NCI-H2081 (cell line): ENCODE measurements at regions not wholly inside any gene's neighbourhood (a gene's known extent, or its start where the extent isn't known, plus 50 kb on each side); places are given as distances from the start of the nearest gene placed in this dataset.

Experiments used
- DNase-seq, 2 experiments: peaks; one replicate each; lab custom pipeline; 2025; lab: John Stamatoyannopoulos, UW

- DNase-seq, result no peak
Observed at GRCh38 chr13:90675129-90675528, 672.4 kb upstream of the MIR17HG start.

- DNase-seq, result no peak
Observed at GRCh38 chr13:90680826-90681225, 666.7 kb upstream of the MIR17HG start.

- no peak for DNase-seq
Observed at GRCh38 chr13:90683711-90684131, 663.8 kb upstream of the MIR17HG start.

- DNase-seq, result no peak
Observed at GRCh38 chr13:90686442-90686841, 661.0 kb upstream of the MIR17HG start.

- no peak for DNase-seq
Observed at GRCh38 chr13:90689111-90689510, 658.4 kb upstream of the MIR17HG start.

GRCh38 chr13:90690458-90691080, 656.9 kb upstream of the MIR17HG start:
- DNase-seq, result no peak

- DNase-seq, result no peak
Observed at GRCh38 chr13:90696254-90696653, 651.2 kb upstream of the MIR17HG start.

- no peak for DNase-seq
Observed at GRCh38 chr13:90696656-90697055, 650.8 kb upstream of the MIR17HG start.

- no peak for DNase-seq
Observed at GRCh38 chr13:90700340-90700739, 647.1 kb upstream of the MIR17HG start.

GRCh38 chr13:90701264-90701663, 646.2 kb upstream of the MIR17HG start:
- DNase-seq, result no peak

GRCh38 chr13:90702050-90702449, 645.4 kb upstream of the MIR17HG start:
- DNase-seq, result no peak

GRCh38 chr13:90706631-90707030, 640.9 kb upstream of the MIR17HG start:
- DNase-seq, result no peak

- no peak for DNase-seq
Observed at GRCh38 chr13:90708128-90708527, 639.4 kb upstream of the MIR17HG start.

GRCh38 chr13:90709319-90709718, 638.2 kb upstream of the MIR17HG start:
- DNase-seq, result no peak

- no peak for DNase-seq
Observed at GRCh38 chr13:90710164-90710759, 637.2 kb upstream of the MIR17HG start.

GRCh38 chr13:90713441-90714133, 633.9 kb upstream of the MIR17HG start:
- no peak for DNase-seq

GRCh38 chr13:90715485-90715884, 632.0 kb upstream of the MIR17HG start:
- DNase-seq, result no peak

GRCh38 chr13:90717451-90717936, 630.0 kb upstream of the MIR17HG start:
- DNase-seq, result no peak

- no peak for DNase-seq
Observed at GRCh38 chr13:90719461-90719860, 628.0 kb upstream of the MIR17HG start.

GRCh38 chr13:90721937-90722336, 625.5 kb upstream of the MIR17HG start:
- peak in 1 of 2 experiments; percentile 6 for DNase-seq

- DNase-seq, result no peak
Observed at GRCh38 chr13:90723381-90723780, 624.1 kb upstream of the MIR17HG start.

- no peak for DNase-seq
Observed at GRCh38 chr13:90726375-90726774, 621.1 kb upstream of the MIR17HG start.

GRCh38 chr13:90732049-90732448, 615.4 kb upstream of the MIR17HG start:
- DNase-seq, result no peak
